GM19239 (cell line): ENCODE measurements at regions not wholly inside any gene's neighbourhood (a gene's known extent, or its start where the extent isn't known, plus 50 kb on each side); places are given as distances from the start of the nearest gene placed in this dataset.

ENCODE experiments used
- DNase-seq: peaks from one replicate; pipeline ENCODE4 v3.0.0; 2011; ENCODE audit warnings: low spot score; ENCODE audit not compliant: insufficient read length
- FAIRE-seq: peaks from 2 replicates; lab custom pipeline; 2011; peaks lifted over from hg19 to GRCh38; lab: Jason Lieb, UNC

- FAIRE-seq = no peak
Measured at GRCh38 chr6:104356197-104356596, 503.5 kb downstream of the HACE1 start.

GRCh38 chr6:104349191-104349590 is 510.5 kb downstream of the HACE1 start:
- FAIRE-seq (no peak), DNase-seq (no peak)

More at GRCh38 chr6:104356197-104356596, 503.5 kb downstream of the HACE1 start:
- no peak for DNase-seq

- DNase-seq = no peak
- no peak for FAIRE-seq
Measured at GRCh38 chr6:104344223-104344622, 515.5 kb downstream of the HACE1 start.

GRCh38 chr6:104332364-104332763 is 527.4 kb downstream of the HACE1 start:
- DNase-seq = no peak

GRCh38 chr6:104326173-104327001 is 533.3 kb downstream of the HACE1 start:
- no peak for FAIRE-seq
- no peak for DNase-seq

More at GRCh38 chr6:104332364-104332763, 527.4 kb downstream of the HACE1 start:
- FAIRE-seq = no peak

GRCh38 chr6:104325341-104326172 is 534.2 kb downstream of the HACE1 start:
- no peak for FAIRE-seq
- no peak for DNase-seq

GRCh38 chr6:104324301-104324700 is 535.4 kb downstream of the HACE1 start:
- FAIRE-seq = no peak
- no peak for DNase-seq

- FAIRE-seq (no peak), DNase-seq (no peak)
Measured at GRCh38 chr6:104322841-104323240, 536.9 kb downstream of the HACE1 start.

GRCh38 chr6:104321301-104321700 is 538.4 kb downstream of the HACE1 start:
- DNase-seq = no peak
- no peak for FAIRE-seq

GRCh38 chr6:104320896-104321295 is 538.8 kb downstream of the HACE1 start:
- FAIRE-seq = no peak
- DNase-seq = no peak

- no peak for FAIRE-seq
Measured at GRCh38 chr6:104312851-104313250, 546.9 kb downstream of the HACE1 start.

GRCh38 chr6:104306211-104306610 is 553.5 kb downstream of the HACE1 start:
- DNase-seq = no peak
- no peak for FAIRE-seq

More at GRCh38 chr6:104312851-104313250, 546.9 kb downstream of the HACE1 start:
- DNase-seq = no peak

GRCh38 chr6:104305206-104305605 is 554.5 kb downstream of the HACE1 start:
- no peak for DNase-seq
- FAIRE-seq = no peak

GRCh38 chr6:104301951-104302350 is 557.8 kb downstream of the HACE1 start:
- DNase-seq = no peak
- FAIRE-seq = no peak

- FAIRE-seq = no peak
- DNase-seq = no peak
Measured at GRCh38 chr6:104286641-104287040, 573.1 kb downstream of the HACE1 start.

- FAIRE-seq = no peak
- no peak for DNase-seq
Measured at GRCh38 chr6:104284872-104285271, 574.8 kb downstream of the HACE1 start.

- DNase-seq = no peak
Measured at GRCh38 chr6:104282581-104282980, 577.1 kb downstream of the HACE1 start.

GRCh38 chr6:104281370-104281769 is 578.3 kb downstream of the HACE1 start:
- DNase-seq (no peak), FAIRE-seq (no peak)

More at GRCh38 chr6:104282581-104282980, 577.1 kb downstream of the HACE1 start:
- FAIRE-seq = no peak

GRCh38 chr6:104268389-104268788 is 591.3 kb downstream of the HACE1 start:
- DNase-seq (no peak), FAIRE-seq (no peak)

GRCh38 chr6:104266922-104267321 is 592.8 kb downstream of the HACE1 start:
- DNase-seq (no peak), FAIRE-seq (no peak)

GRCh38 chr6:104256646-104257045 is 603.1 kb downstream of the HACE1 start:
- DNase-seq (no peak), FAIRE-seq (no peak)
